ENCODE measurements at regions not wholly inside any gene's neighbourhood (a gene's known extent, or its start where the extent isn't known, plus 50 kb on each side); places are given as distances from the start of the nearest gene placed in this dataset.

DNA sequence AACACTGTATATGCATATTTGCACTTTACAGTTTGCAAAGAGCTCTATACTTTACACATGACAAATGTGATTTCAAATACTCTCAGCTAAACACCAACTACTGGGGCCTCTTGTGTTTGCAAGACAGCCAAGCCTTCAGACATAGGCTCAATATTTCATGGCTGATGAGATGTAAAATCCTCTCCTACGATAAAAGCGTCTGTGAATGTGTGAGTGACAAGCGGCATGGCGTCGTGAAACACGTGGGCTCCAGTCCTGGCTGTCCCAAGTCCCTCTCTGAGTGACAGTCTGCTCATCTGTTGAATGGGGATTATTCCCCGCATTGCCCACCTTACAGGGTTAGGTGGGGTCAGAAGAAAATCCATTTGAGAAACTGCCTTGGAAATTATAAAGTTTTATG lies 489.8 kb downstream of the RNF144A start:
- no peak for DNase-seq (ENCODE audit: low spot score)
- intact Hi-C loops (cut with DNase I): no loop called here

DNA sequence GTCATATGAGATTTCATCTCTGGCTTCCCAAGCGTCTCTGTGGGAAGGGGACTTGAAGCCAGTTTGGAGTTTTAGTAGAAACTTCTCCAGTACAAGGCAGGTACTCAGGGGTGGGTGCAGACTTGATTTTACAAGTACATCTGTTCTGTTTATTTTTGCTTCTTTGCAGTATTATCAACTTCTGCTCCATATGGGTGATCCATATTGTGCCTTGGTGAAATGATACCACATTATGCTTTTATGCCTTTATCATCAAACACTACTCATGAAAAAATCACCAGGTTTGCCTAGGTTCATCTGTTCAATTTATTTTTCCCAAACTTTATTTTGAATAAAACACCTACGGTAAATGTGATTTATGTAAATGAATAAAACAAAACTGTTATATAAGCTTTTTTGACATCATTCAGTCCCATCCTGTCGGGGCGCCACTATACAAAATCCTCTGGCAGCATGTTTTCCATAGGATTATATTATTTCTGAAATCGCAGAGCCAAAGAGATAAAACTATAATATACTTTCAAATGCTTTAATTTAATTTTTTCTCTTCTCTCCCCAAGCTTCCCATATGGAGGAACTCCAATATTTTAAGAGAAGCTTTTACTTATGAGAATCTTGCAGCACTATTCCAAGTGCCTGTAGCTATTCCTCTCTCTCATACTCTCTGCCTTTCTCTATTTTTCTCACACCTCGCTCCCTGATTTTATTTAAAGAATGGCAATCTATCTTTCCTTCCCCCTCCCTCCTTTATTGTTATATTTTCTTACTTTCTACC lies 490.9 kb downstream of the RNF144A start:
- no peak for DNase-seq (ENCODE audit: low spot score)
- intact Hi-C loops (cut with DNase I): no loop called here

DNA sequence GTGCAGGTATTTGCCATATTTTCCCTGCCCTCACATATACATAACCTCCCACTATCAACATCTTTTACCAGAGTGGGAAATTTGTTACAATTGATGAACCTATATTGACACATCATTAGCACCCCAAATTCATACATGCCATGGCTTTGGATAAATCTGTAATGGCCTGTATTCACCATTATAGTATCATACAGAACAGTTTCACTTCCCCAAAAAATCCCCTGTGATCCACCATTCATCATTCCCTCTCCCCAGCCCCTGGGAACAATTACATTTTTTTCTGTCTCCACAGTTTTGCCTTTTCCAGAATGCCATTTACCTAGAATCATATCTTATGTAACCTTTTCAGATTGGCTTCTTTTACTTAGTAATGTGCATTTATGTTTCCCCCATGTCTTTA lies 494.5 kb downstream of the RNF144A start:
- intact Hi-C loops (cut with DNase I): no loop called here
- no peak for DNase-seq (ENCODE audit: low spot score)

- intact Hi-C loops (cut with DNase I): no loop called here
- no peak for DNase-seq (ENCODE audit: low spot score)
Measured at GRCh38 chr2:7417845-7418742, 500.9 kb downstream of the RNF144A start.

DNA sequence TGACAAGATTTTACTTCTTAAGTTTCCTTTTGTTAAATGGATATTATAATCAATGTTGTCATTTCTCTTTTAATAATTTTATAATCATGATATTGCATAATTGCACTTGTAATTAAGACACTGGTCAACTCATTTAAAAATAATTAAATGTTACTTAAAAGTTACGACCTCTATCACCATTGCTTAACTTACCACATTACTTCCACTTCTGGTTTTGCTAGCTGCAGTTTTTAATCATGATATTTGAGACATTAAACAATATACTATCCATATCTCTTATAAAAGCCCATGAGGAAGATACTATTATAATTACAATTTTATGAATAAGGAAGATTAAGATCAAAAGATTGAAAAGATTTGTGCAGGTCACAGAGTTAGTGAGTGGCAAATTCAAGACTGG lies 502.0 kb downstream of the RNF144A start:
- no peak for DNase-seq (ENCODE audit: low spot score)
- intact Hi-C loops (cut with DNase I): no loop called here

- intact Hi-C loops (cut with DNase I): no loop called here
Measured at GRCh38 chr2:7419814-7420311, 502.7 kb downstream of the RNF144A start.

DNA sequence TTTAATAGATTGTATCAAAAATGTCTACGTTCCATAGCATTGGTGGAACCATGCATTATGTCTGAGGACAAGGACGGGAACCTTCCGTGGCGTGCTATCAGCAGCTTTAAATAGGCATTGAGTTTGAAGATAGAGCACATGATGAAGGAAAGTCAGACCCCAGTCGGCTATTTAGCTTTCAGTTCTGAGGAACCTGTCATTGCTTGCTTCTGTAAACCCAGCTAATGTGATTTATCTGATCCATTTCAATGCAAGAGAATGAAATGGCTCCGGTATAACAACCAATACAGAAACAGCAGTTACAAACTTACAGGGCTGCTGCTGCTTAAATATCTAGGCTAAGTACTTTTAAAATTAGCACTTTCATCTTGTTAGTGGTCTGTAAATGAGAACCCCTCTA lies 503.3 kb downstream of the RNF144A start:
- intact Hi-C loops (cut with DNase I): no loop called here
- no peak for DNase-seq (ENCODE audit: low spot score)

More at GRCh38 chr2:7419814-7420311, 502.7 kb downstream of the RNF144A start:
- DNase-seq (ENCODE audit: low spot score): no peak

- no peak for DNase-seq (ENCODE audit: low spot score)
- intact Hi-C loops (cut with DNase I): no loop called here
Measured at GRCh38 chr2:7424481-7424880, 507.3 kb downstream of the RNF144A start.

GRCh38 chr2:7427293-7428060 lies 510.3 kb downstream of the RNF144A start:
- intact Hi-C loops (cut with DNase I): loop anchor here (5.0 kb wide), 1 partner anchor 1260 kb away; no protein-coding TSS in a partner anchor
- DNase-seq (ENCODE audit: low spot score): no peak

GRCh38 chr2:7428454-7429204 lies 511.4 kb downstream of the RNF144A start:
- intact Hi-C loops (cut with DNase I): loop anchor here (5.0 kb wide), 1 partner anchor 1259 kb away; no protein-coding TSS in a partner anchor
- no peak for DNase-seq (ENCODE audit: low spot score)

DNA sequence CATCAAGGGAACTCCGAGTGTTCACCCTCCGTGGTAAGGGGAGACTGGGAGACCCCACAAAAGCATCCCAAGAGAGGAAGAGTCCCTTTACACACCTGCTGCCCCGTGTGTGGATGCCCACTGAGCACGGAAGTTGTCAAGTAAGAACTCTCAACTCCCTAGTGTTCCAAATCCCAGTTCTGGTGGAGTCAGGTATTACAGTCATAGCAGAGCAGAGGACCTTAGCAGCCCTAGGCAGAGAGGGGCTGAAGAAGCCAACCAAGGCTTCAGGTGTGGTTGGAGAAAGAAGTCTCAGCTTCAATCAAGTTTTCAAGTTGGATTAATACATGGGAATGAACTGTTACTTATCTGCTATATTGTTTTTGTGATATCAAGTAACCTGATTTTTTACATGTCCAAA lies 512.5 kb downstream of the RNF144A start:
- intact Hi-C loops (cut with DNase I): loop anchor here (5.0 kb wide), 1 partner anchor 1258 kb away; no protein-coding TSS in a partner anchor
- DNase-seq (ENCODE audit: low spot score): no peak

GRCh38 chr2:7430421-7430868 lies 513.2 kb downstream of the RNF144A start:
- no peak for DNase-seq (ENCODE audit: low spot score)
- intact Hi-C loops (cut with DNase I): no loop called here

DNA sequence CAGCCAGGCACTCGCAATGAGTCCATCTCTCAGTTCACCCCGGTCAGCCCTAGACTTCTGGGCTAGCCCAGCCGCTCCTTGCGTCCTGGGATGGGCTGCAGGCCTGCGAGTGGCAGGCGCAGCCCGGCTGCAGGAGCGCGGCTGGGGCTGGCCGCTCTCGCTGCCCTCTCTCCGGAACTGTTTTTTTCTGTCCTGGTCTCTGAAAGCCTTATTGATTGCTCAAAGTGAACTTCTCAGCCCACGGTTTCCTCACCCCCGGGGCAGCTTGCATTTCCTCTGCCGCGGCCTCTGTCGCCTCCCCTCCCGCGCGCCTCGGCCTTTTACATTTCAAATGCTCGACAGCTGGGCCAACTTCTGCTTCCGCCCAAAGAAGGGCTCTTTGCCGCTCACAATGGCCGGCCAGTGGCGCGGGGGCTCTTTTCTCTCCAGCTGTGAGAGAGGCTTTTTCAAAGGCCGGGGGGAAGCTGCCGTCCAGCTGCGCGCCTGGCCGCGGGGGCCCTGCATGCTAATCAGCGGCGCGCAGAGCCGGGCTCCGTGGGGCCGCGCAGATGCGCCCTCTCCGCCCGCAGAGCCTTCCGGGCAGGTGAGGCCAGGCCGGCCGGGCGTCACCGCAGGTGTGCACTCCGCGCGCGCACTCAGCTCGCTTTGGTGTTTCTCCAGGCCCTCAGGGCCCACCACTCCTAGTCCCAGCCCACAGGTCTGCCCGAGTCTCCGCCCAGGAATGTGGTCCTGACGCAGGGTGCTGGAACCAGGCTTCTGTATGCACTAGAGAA lies 513.8 kb downstream of the RNF144A start:
- peak; percentile 90 for DNase-seq (ENCODE audit: low spot score)
- intact Hi-C loops (cut with DNase I): no loop called here

DNA sequence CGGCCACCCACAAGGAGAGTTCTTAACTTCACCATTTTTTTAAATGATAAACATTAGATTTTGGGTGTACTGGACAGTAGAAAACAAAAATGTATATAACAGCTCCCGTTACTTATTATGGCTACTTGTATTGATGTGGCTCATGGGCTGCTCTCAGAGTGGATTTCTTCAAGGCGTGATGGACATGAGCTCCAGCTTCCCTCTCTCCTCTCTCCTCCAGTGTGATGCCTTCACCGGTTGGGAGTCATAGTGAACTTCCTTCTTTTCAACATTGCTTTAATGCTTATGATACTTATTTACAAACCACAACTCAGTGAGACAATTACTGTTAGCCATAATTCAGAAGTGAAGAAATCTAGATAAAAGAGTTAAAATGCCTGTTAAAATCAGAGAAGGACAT lies 515.2 kb downstream of the RNF144A start:
- intact Hi-C loops (cut with DNase I): no loop called here
- DNase-seq (ENCODE audit: low spot score): no peak

DNA sequence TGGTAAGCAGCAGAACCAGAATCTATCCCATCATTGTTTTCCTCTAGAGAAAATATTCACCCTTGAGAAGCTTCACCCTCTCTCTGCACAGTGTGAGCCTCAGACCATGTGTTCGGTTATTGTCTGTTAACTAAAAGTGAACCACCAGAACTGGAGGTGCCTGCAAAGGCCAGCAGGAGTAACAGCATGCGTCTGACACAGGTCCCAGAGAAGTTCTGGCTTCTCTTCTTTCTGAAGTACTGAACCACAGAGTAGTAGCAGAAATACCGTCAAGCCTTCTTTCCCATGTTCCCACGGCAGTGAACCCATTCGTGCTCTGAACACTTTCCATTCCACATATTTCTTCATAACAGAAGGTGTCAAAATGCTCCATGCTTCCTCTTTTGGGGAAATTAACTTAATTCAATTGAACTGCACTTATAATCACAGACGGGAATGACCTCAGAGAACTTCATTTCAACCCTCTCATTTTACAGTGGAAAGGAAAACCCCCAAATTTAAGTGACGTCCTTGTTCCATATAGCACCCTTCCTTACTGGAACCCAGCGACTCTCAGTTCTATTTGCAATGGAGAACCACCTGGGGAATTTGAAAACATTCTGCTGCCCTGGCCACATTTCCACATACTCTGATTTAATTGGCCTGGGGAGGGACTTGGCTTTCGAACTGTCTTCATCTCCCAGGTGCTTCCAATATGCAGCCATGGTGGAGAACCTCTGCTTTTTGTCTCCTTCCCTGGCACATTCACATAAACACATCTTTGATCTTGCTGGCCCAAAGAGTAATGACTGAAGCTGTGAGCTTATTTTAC lies 519.1 kb downstream of the RNF144A start:
- no peak for DNase-seq (ENCODE audit: low spot score)
- intact Hi-C loops (cut with DNase I): loop anchor here in 1 of 2 donors (5.0 kb wide), 1 partner anchor 1671 kb away; no protein-coding TSS in a partner anchor

GRCh38 chr2:7437141-7437540 lies 519.9 kb downstream of the RNF144A start:
- intact Hi-C loops (cut with DNase I): loop anchor here in 1 of 2 donors (5.0 kb wide), 1 partner anchor 1670 kb away; no protein-coding TSS in a partner anchor
- DNase-seq (ENCODE audit: low spot score): no peak
